Sigmoid colon (tissue), 6 donors: ENCODE measurements at regions not wholly inside any gene's neighbourhood (a gene's known extent, or its start where the extent isn't known, plus 50 kb on each side); places are given as distances from the start of the nearest gene placed in this dataset.

Source experiments
- DNase-seq: peaks from one replicate; pipeline ENCODE4 v3.0.0-alpha.2; 2019
- H3K27ac ChIP-seq, 4 donors: fragments of 200-600 bp; sonication (generic); one replicate each; pipeline ENCODE4 v1.5.1; 2016 to 2019; ENCODE audit warnings: mild to moderate bottlenecking in 1 of 4
- H3K27me3 ChIP-seq, 3 donors: fragments of 200-600 bp; sonication (generic); one replicate each; pipeline ENCODE4 v1.5.1; 2019; ENCODE audit warnings: mild to moderate bottlenecking in 1 of 3
- H3K36me3 ChIP-seq, 4 donors: fragments of 200-600 bp; sonication (generic); one replicate each; pipeline ENCODE4 v1.5.1; 2016 to 2019
- H3K4me1 ChIP-seq, 4 donors: fragments of 200-600 bp; sonication (generic); one replicate each; pipeline ENCODE4 v1.5.1; 2017 to 2019
- H3K4me3 ChIP-seq, 4 donors: fragments of 200-600 bp; sonication (generic); one replicate each; pipeline ENCODE4 v1.5.1; 2017 to 2019; ENCODE audit warnings: mild to moderate bottlenecking in 2 of 4, moderate library complexity in 1 of 4
- H3K9me3 ChIP-seq, 4 donors: fragments of 200-600 bp in 3 of 4; sonication (generic) in 3 of 4; one replicate each; pipeline versions ENCODE4 v1.5.1 to v1.6.1; 2013 to 2019
- CTCF ChIP-seq, 4 experiments: fragments of 450-650 bp in 3 of 4; fragments of 200-600 bp in 1 of 4; IDR thresholded peaks; one replicate each; pipeline ENCODE4 v1.5.1; 2016 to 2019; ENCODE audit warnings: antibody characterized with exemption in 4 of 4, mild to moderate bottlenecking in 3 of 4, moderate library complexity in 2 of 4
- EP300 ChIP-seq, 4 donors: sonication (generic); formaldehyde crosslinking; IDR thresholded peaks; one replicate each; pipeline ENCODE4 v1.6.1; 2017; ENCODE audit warnings: antibody characterized with exemption in 4 of 4
- POLR2A ChIP-seq, 2 donors: fragments of 450-650 bp; IDR thresholded peaks; one replicate each; pipeline ENCODE4 v1.6.1; 2016; ENCODE audit warnings: antibody characterized with exemption in 2 of 2, mild to moderate bottlenecking in 2 of 2, moderate library complexity in 2 of 2
- POLR2AphosphoS5 ChIP-seq, 4 donors: sonication (generic); formaldehyde crosslinking; IDR thresholded peaks; one replicate each; pipeline ENCODE4 v1.6.1; 2017; ENCODE audit warnings: antibody characterized with exemption in 4 of 4
- WGBS, 2 donors: extraction: QIAGEN DNeasy Blood & Tissue Kit; methylation state at CpG; one replicate each; pipeline ENCODE4 v1.1.7; 2013; 5-methylcytosine and 5-hydroxymethylcytosine counted together
- intact Hi-C: fragments of 100-400 bp; cut with DNase I; formaldehyde crosslinking; loops from one replicate; pipeline ENCODE4 v1.15.1; 2023
- donor health status: healthy with polysubstance abuse.
- donor health status: healthy.

- intact Hi-C loops = no loop called here
- H3K9me3 ChIP-seq = peaks cover 0 to 3% (median 0%) of the 10 kb centered on the region in 4 donors
- H3K4me3 ChIP-seq = no peak overlapping the region
- no peak for DNase-seq
- WGBS, 2 donors = 64 to 87% methylated on average over 7 of the region's 7 CpGs
- no peaks in the 10 kb centered on the region for H3K4me1 ChIP-seq
- H3K27me3 ChIP-seq = no peaks in the 10 kb centered on the region
- H3K27ac ChIP-seq = no peak overlapping the region
- TF ChIP-seq POLR2AphosphoS5 (IDR thresholded peaks at IDR 0.05) (no peak), EP300 (IDR thresholded peaks at IDR 0.05) (no peak), CTCF (IDR thresholded peaks at IDR 0.05) (no peak), POLR2A (IDR thresholded peaks at IDR 0.05) (no peak)
- H3K36me3 ChIP-seq = no peaks in the 10 kb centered on the region
Observed at GRCh38 chr15:52922871-52923270, 132.7 kb upstream of the ONECUT1 start.

GRCh38 chr15:52912172-52912571 is 122.0 kb upstream of the ONECUT1 start:
- intact Hi-C loops = no loop called here
- 78 to 79% methylated on average over 1 of the region's 1 CpG for WGBS, 2 donors
- DNase-seq = no peak

GRCh38 chr15:52893338-52893737 is 103.2 kb upstream of the ONECUT1 start:
- Histone ChIP-seq H3K9me3 (no peaks in the 10 kb centered on the region), H3K27me3 (no peaks in the 10 kb centered on the region), H3K27ac (no peak overlapping the region), H3K4me1 (no peaks in the 10 kb centered on the region), H3K36me3 (no peaks in the 10 kb centered on the region), H3K4me3 (no peak overlapping the region)
- 39 to 59% methylated on average over 3 of the region's 3 CpGs for WGBS, 2 donors
- intact Hi-C loops = no loop called here
- TF ChIP-seq CTCF (IDR thresholded peaks at IDR 0.05) (no peak), EP300 (IDR thresholded peaks at IDR 0.05) (no peak), POLR2A (IDR thresholded peaks at IDR 0.05) (no peak), POLR2AphosphoS5 (IDR thresholded peaks at IDR 0.05) (no peak)
- DNase-seq = no peak

More at GRCh38 chr15:52912172-52912571, 122.0 kb upstream of the ONECUT1 start:
- TF ChIP-seq EP300 (IDR thresholded peaks at IDR 0.05) = no peak
- no peak for TF ChIP-seq CTCF (IDR thresholded peaks at IDR 0.05)
- TF ChIP-seq POLR2AphosphoS5 (IDR thresholded peaks at IDR 0.05) = no peak
- TF ChIP-seq POLR2A (IDR thresholded peaks at IDR 0.05) = no peak
- no peak overlapping the region for H3K4me3 ChIP-seq
- H3K27ac ChIP-seq = no peak overlapping the region
- H3K36me3 ChIP-seq = no peaks in the 10 kb centered on the region
- H3K27me3 ChIP-seq = no peaks in the 10 kb centered on the region
- H3K9me3 ChIP-seq = no peaks in the 10 kb centered on the region
- no peaks in the 10 kb centered on the region for H3K4me1 ChIP-seq

GRCh38 chr15:52879904-52880303 is 89.8 kb upstream of the ONECUT1 start:
- TF ChIP-seq POLR2AphosphoS5 (IDR thresholded peaks at IDR 0.05) (no peak), CTCF (IDR thresholded peaks at IDR 0.05) (no peak), EP300 (IDR thresholded peaks at IDR 0.05) (no peak), POLR2A (IDR thresholded peaks at IDR 0.05) (no peak)
- H3K9me3 ChIP-seq = no peaks in the 10 kb centered on the region
- intact Hi-C loops = no loop called here

GRCh38 chr15:52879145-52879544 is 89.0 kb upstream of the ONECUT1 start:
- 48 to 49% methylated on average over 4 of the region's 4 CpGs for WGBS, 2 donors
- H3K9me3 ChIP-seq = no peaks in the 10 kb centered on the region
- DNase-seq = no peak

More at GRCh38 chr15:52879904-52880303, 89.8 kb upstream of the ONECUT1 start:
- DNase-seq = no peak
- no peak overlapping the region for H3K4me3 ChIP-seq
- H3K27me3 ChIP-seq = no peaks in the 10 kb centered on the region
- no peaks in the 10 kb centered on the region for H3K36me3 ChIP-seq
- 50 to 52% methylated on average over 7 of the region's 7 CpGs for WGBS, 2 donors
- no peaks in the 10 kb centered on the region for H3K4me1 ChIP-seq
- no peak overlapping the region for H3K27ac ChIP-seq

More at GRCh38 chr15:52879145-52879544, 89.0 kb upstream of the ONECUT1 start:
- no peak overlapping the region for H3K27ac ChIP-seq
- H3K4me3 ChIP-seq = no peak overlapping the region
- TF ChIP-seq EP300 (IDR thresholded peaks at IDR 0.05) = no peak
- no peak for TF ChIP-seq POLR2A (IDR thresholded peaks at IDR 0.05)
- TF ChIP-seq CTCF (IDR thresholded peaks at IDR 0.05) = no peak
- no peak for TF ChIP-seq POLR2AphosphoS5 (IDR thresholded peaks at IDR 0.05)
- H3K36me3 ChIP-seq = no peaks in the 10 kb centered on the region
- intact Hi-C loops = no loop called here
- no peaks in the 10 kb centered on the region for H3K4me1 ChIP-seq
- H3K27me3 ChIP-seq = no peaks in the 10 kb centered on the region
